HEK293T (cell line): ENCODE measurements at regions not wholly inside any gene's neighbourhood (a gene's known extent, or its start where the extent isn't known, plus 50 kb on each side); places are given as distances from the start of the nearest gene placed in this dataset.

Experiments
- CTCF ChIA-PET: fragments of 350-600 bp; formaldehyde crosslinking; extraction: SDS; loops from one replicate; lab custom pipeline; 2021; ENCODE audit warnings: antibody characterized with exemption, inconsistent platforms; lab: Yijun Ruan, JAX
- POLR2A ChIA-PET: fragments of 350-600 bp; formaldehyde crosslinking; extraction: SDS; loops from one replicate; lab custom pipeline; 2020; ENCODE audit warnings: antibody characterized with exemption, inconsistent platforms; lab: Yijun Ruan, JAX
- DNase-seq: peaks from one replicate; pipeline ENCODE4 v3.0.0; 2012; ENCODE audit warnings: mixed read lengths; ENCODE audit errors: extremely low spot score
- ARNT ChIP-seq: fragments of 450-650 bp; IDR thresholded peaks from 2 replicates; pipeline ENCODE4 v1.6.1; 2017; ENCODE audit warnings: mild to moderate bottlenecking
- BHLHE40 ChIP-seq: fragments of 450-650 bp; IDR thresholded peaks from 2 replicates; pipeline ENCODE4 v1.6.1; 2016; ENCODE audit warnings: mild to moderate bottlenecking, moderate library complexity, borderline replicate concordance
- CTBP1 ChIP-seq: fragments of 450-650 bp; IDR thresholded peaks from 2 replicates; pipeline ENCODE4 v1.6.1; 2016; ENCODE audit warnings: borderline replicate concordance
- ELF4 ChIP-seq: fragments of 450-650 bp; IDR thresholded peaks from 2 replicates; pipeline ENCODE4 v1.6.1; 2017; ENCODE audit warnings: antibody characterized with exemption
- FOXA1 ChIP-seq: fragments of 450-650 bp; IDR thresholded peaks from 2 replicates; pipeline ENCODE4 v1.6.1; 2016; ENCODE audit warnings: mild to moderate bottlenecking
- FOXK2 ChIP-seq: fragments of 450-650 bp; IDR thresholded peaks from 2 replicates; pipeline ENCODE4 v1.6.1; 2016; ENCODE audit warnings: mild to moderate bottlenecking
- FOXM1 ChIP-seq: fragments of 450-650 bp; IDR thresholded peaks from 2 replicates; pipeline ENCODE4 v1.6.1; 2017; ENCODE audit warnings: mild to moderate bottlenecking, borderline replicate concordance
- HDGF ChIP-seq: fragments of 450-650 bp; IDR thresholded peaks from 2 replicates; pipeline ENCODE4 v1.6.1; 2017; ENCODE audit warnings: antibody characterized with exemption, borderline replicate concordance
- L3MBTL2 ChIP-seq: fragments of 450-650 bp; conservative IDR thresholded peaks from 2 replicates; pipeline ENCODE4 v1.6.1; 2016; ENCODE audit warnings: mild to moderate bottlenecking
- LEF1 ChIP-seq: fragments of 450-650 bp; IDR thresholded peaks from 2 replicates; pipeline ENCODE4 v1.6.1; 2017; ENCODE audit warnings: mild to moderate bottlenecking, borderline replicate concordance
- NFRKB ChIP-seq: fragments of 450-650 bp; IDR thresholded peaks from 2 replicates; pipeline ENCODE4 v1.6.1; 2016; ENCODE audit warnings: mild to moderate bottlenecking, moderate library complexity
- PKNOX1 ChIP-seq: fragments of 450-650 bp; IDR thresholded peaks from 2 replicates; pipeline ENCODE4 v1.6.1; 2016
- SP1 ChIP-seq: fragments of 450-650 bp; IDR thresholded peaks from 2 replicates; pipeline ENCODE4 v1.6.1; 2017
- SUZ12 ChIP-seq: fragments of 450-650 bp; IDR thresholded peaks from 2 replicates; pipeline ENCODE4 v1.6.1; 2016; ENCODE audit warnings: mild to moderate bottlenecking
- TARDBP ChIP-seq: fragments of 450-650 bp; IDR thresholded peaks from 2 replicates; pipeline ENCODE4 v1.6.1; 2016
- ZNF384 ChIP-seq: fragments of 450-650 bp; IDR thresholded peaks from 2 replicates; pipeline ENCODE4 v1.6.1; 2016

- CTCF ChIA-PET, result interaction anchor here (0.6 kb wide), 2 partner anchors 130 to 1070 kb away, joined by 3 read pairs; no protein-coding TSS in a partner anchor
- POLR2A ChIA-PET, result no interaction called here
- TF ChIP-seq FOXA1, result no peak
- TF ChIP-seq SP1, result no peak
- no peak for TF ChIP-seq CTBP1
- TF ChIP-seq ELF4, result no peak
- no peak for TF ChIP-seq L3MBTL2
- TF ChIP-seq TARDBP, result no peak
- no peak for TF ChIP-seq SUZ12
- no peak for TF ChIP-seq FOXM1
- no peak for TF ChIP-seq ARNT
- DNase-seq, result no peak
Measured at GRCh38 chr15:95287720-95288103, 1042.8 kb upstream of the NR2F2 start.

- CTCF ChIA-PET, result no interaction called here
- TF ChIP-seq FOXK2, result no peak
- TF ChIP-seq L3MBTL2, result no peak
- TF ChIP-seq HDGF, result no peak
- no peak for TF ChIP-seq NFRKB
- no peak for TF ChIP-seq PKNOX1
- no peak for TF ChIP-seq FOXM1
- TF ChIP-seq LEF1, result no peak
- no peak for TF ChIP-seq SUZ12
- TF ChIP-seq TARDBP, result no peak
- no peak for TF ChIP-seq ZNF384
- TF ChIP-seq CTBP1, result no peak
- no peak for TF ChIP-seq ELF4
- no peak for TF ChIP-seq BHLHE40
- TF ChIP-seq SP1, result no peak
- TF ChIP-seq ARNT, result no peak
- TF ChIP-seq FOXA1, result no peak
- POLR2A ChIA-PET, result no interaction called here
- DNase-seq, result no peak
Measured at GRCh38 chr15:95288626-95289025, 1041.9 kb upstream of the NR2F2 start.

- ChIA-PET CTCF (interaction anchor here (0.8 to 1.7 kb wide), 2 partner anchors 7 to 266 kb away, joined by 5 to 6 read pairs; no protein-coding TSS in a partner anchor), POLR2A (no interaction called here)
- DNase-seq, result no peak
- TF ChIP-seq FOXK2, result no peak
- TF ChIP-seq NFRKB, result no peak
- TF ChIP-seq PKNOX1, result no peak
- no peak for TF ChIP-seq FOXA1
- no peak for TF ChIP-seq FOXM1
- no peak for TF ChIP-seq ZNF384
- no peak for TF ChIP-seq ELF4
- TF ChIP-seq L3MBTL2, result no peak
- TF ChIP-seq BHLHE40, result no peak
- TF ChIP-seq ARNT, result no peak
- no peak for TF ChIP-seq TARDBP
- no peak for TF ChIP-seq SUZ12
Measured at GRCh38 chr15:95290176-95290974, 1040.1 kb upstream of the NR2F2 start.

- ChIA-PET CTCF (interaction anchor here (0.7 to 1.7 kb wide), 3 partner anchors 9 to 22 kb away, joined by 3 to 5 read pairs (median 3); no protein-coding TSS in a partner anchor), POLR2A (no interaction called here)
- DNase-seq, result peak; percentile 57
- TF ChIP-seq SUZ12 (no peak), L3MBTL2 (peak; percentile 84)
Measured at GRCh38 chr15:95291898-95292472, 1038.5 kb upstream of the NR2F2 start.

GRCh38 chr15:95292785-95293450, 1037.6 kb upstream of the NR2F2 start:
- POLR2A ChIA-PET, result no interaction called here
- CTCF ChIA-PET, result interaction anchor here (0.7 to 1.2 kb wide), 3 partner anchors 11 to 22 kb away, joined by 3 read pairs; no protein-coding TSS in a partner anchor
- no peak for TF ChIP-seq CTBP1
- TF ChIP-seq FOXA1, result no peak
- TF ChIP-seq ARNT, result no peak
- no peak for TF ChIP-seq ZNF384
- TF ChIP-seq FOXK2, result no peak
- no peak for TF ChIP-seq NFRKB
- no peak for TF ChIP-seq HDGF
- no peak for TF ChIP-seq ELF4
- no peak for TF ChIP-seq BHLHE40
- no peak for TF ChIP-seq TARDBP
- DNase-seq, result no peak

- ChIA-PET CTCF (interaction anchor here (0.7 to 1.2 kb wide), 2 partner anchors 14 to 21 kb away, joined by 3 read pairs; no protein-coding TSS in a partner anchor), POLR2A (no interaction called here)
- no peak for DNase-seq
- TF ChIP-seq L3MBTL2, result no peak
Measured at GRCh38 chr15:95293456-95294031, 1037.0 kb upstream of the NR2F2 start.
